Fibroblast of skin of right biceps (primary cell): ENCODE measurements at regions not wholly inside any gene's neighbourhood (a gene's known extent, or its start where the extent isn't known, plus 50 kb on each side); places are given as distances from the start of the nearest gene placed in this dataset.
A peak's percentile ranks its signal among the peaks of the same experiment; 100 is the strongest.
"Not testable (repeated sequence)": the region's sequence is repeated elsewhere in the genome, so short reads cannot be mapped to it uniquely, and the experiment has no call there.

Experiments
- DNase-seq: peaks from one replicate; pipeline ENCODE4 v3.0.0-alpha.2; 2013

- peak; percentile 51 for DNase-seq
Measured at GRCh38 chr4:159856451-159856850, 753.6 kb downstream of the RAPGEF2 start.

GRCh38 chr4:159859656-159860148 is 756.8 kb downstream of the RAPGEF2 start:
- DNase-seq: no peak

- DNase-seq: no peak
Measured at GRCh38 chr4:159860945-159861344, 758.1 kb downstream of the RAPGEF2 start.

DNA sequence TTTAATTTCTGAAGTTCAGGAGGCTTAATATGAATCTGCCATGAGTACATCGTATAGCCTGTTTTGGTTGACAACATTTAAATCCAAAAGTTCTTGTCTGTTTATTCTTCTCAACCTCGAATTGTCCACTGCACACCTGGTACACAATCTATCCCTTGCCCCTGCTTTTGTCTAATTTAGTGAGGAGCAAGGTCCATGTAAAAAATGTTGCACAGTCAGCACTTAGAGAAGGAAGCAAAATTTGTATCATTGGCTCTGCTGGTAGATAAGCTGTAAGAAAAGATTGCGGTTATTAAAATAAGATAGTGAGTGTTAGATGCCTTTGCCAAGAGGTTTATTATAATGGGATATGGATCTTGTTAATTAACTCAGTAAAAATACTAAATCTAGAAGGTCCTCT is 761.5 kb downstream of the RAPGEF2 start:
- DNase-seq: no peak

- no peak for DNase-seq
Measured at GRCh38 chr4:159867673-159868072, 764.8 kb downstream of the RAPGEF2 start.

DNA sequence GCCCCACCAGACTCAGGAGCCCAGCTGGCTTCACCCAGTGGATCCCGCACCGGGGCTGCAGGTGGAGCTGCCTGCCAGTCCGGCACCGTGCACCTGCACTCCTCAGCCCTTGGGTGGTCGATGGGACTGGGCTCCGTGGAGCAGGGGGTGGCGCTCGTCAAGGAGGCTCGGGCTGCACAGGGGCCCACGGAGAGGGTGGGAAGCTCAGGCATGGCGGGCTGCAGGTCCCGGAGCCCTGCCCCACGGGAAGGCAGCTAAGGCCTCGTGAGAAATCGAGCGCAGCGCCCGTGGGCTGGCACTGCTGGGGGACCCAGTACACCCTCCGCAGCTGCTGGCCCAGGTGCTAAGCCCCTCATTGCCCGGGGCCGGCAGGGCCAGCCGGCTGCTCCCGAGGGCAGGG is 766.1 kb downstream of the RAPGEF2 start:
- DNase-seq: not testable (repeated sequence)

DNA sequence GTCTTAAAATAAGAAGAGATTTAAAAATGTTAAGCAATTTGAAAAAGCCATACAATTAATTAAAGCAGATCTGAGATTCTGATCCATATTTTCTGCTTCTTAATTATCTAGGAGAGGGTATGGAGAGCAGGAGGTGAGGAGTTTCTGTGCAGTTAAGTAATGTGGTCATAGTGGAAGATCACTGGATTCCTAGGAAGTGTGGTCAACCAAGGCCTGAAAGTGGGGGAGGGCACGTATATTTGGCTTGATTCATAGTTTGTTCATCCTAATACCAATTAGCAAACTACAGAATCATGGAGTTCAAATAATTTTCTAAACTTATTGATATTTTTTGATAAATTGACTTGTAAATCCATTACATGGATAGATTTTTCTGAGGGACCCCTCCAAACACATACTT is 768.3 kb downstream of the RAPGEF2 start:
- DNase-seq: peak; percentile 57

DNA sequence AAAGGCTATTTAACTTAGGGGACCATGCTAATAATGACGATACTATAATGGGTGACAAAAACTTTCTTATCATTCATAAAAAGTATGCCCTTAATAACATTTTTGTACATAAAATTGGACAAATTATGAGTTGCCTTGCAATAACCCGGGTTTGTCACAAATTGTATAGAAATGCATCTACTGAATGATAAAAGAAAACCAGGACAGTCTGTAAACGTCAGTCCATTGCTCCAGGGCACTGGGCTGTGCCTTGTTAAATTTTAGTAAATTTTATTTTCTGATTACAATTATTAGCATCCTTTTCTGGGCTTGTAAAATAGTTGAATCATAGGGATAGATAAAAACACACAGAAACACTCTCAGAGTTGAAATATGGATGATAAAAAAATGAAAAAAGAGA is 778.3 kb downstream of the RAPGEF2 start:
- DNase-seq: no peak

DNA sequence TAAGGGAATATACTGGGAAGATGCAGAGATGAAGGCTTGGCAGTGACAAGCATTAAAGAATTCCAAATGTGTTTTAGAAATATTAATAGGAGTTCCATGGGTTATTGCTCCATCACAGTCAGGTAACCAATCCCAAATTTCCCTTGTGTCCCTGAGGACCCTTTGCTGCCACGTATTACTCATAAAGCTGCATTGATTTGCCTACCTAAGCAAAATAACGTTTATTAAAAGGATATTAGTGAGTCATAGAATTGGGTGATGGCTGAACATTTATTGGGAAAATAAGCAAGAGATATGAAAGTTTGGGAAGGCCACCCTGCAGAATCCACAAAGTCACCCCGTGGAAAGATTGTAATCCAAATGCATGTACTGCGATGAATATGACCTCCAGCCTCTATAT is 782.1 kb downstream of the RAPGEF2 start:
- no peak for DNase-seq

GRCh38 chr4:159899596-159899995 is 796.7 kb downstream of the RAPGEF2 start:
- DNase-seq: no peak

DNA sequence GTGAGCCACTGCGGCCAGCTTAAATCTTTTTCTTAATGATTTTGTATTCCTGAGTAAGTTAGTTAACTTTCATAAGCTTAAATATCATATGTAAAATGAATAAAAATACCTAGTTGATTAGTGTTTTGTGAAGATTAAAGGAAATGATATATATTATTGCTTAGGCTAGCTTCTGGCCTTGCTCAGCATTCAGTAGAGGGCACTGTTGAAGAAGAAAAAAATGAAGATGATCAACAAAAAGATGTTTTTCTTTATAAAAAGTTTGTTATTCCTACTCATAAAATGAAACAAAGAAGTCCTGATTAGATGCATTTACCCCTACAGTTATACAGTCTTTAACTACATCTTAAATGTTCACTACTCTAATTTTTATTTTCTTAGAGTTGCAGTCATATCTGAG is 797.7 kb downstream of the RAPGEF2 start:
- no peak for DNase-seq

GRCh38 chr4:159902648-159903047 is 799.8 kb downstream of the RAPGEF2 start:
- no peak for DNase-seq

DNA sequence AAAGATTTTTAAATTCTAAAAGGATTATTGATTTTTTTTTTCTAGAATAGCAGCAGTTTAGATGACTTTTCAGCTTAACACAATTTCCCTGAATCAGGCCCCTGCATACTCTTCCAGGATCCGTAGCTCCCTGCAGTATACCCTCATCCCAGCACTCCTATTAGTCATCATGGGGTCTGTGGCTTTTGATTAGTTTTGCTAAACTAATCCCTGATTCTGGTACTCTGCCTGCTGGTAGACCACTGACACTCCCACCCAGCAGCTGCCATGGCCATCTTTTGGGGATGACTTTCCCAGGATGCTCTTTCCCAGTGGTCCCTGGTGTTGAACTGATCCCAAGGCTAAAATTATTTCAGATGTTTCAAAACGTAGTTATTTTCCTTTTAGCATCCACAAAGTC is 802.0 kb downstream of the RAPGEF2 start:
- DNase-seq: no peak

- no peak for DNase-seq
Measured at GRCh38 chr4:159906051-159906450, 803.2 kb downstream of the RAPGEF2 start.

DNA sequence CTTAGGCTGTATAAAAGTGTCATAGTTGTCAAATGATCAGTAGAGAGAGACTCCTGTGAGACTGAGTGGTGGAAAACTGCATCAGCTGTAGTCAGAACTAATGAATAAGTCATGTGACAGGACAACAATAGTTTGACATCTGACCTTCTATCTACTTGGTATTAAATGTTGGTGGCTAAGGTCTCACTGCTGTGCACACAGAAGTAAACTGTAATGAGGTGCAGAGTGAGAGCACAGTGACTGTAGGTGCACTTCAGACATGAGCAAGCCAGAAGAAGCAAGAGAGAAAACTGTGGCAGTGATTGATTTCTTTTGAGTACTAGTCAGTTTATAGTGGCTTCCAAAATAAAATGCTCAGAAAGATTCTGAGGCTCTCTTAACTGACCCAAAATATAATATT is 803.6 kb downstream of the RAPGEF2 start:
- DNase-seq: no peak

- no peak for DNase-seq
Measured at GRCh38 chr4:159910721-159911120, 807.8 kb downstream of the RAPGEF2 start.

DNA sequence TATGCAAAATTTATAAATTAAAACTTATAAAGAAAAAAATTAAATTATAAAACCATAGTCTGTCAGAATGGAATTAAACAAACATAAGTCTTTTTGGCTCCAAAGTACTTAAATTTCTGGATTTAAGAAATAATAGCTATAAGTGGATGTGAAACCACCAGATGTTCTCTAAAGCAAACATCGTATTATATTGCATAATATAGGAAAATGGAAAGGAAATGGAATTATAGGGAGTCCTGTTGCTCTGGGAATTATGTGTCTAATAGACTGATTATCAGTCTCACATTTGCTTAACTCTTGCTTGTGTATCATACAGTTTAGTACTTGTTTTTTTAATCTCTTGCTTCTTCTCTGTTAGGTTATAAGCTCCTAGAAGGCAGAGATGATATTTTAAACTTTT is 819.2 kb downstream of the RAPGEF2 start:
- DNase-seq: no peak

DNA sequence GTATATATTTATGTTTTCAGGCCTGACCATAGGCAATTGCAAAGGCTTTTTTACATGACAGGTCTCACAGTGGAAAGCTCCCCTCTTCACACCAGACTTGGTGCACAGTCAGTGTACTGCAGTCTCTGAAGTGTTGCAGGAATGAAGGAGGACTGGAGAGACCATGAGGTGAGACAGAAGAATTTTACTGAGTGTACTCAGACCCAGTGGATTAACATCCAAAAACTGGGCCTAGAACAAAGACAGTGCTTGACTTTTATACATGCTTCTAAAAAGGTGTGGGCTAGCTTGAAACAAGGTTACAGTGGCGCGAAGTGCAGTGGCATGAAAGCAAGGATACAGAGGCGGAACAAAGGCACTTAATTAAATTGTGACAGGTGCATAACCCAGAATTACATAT is 822.9 kb downstream of the RAPGEF2 start:
- DNase-seq: no peak

- DNase-seq: no peak
Measured at GRCh38 chr4:159926871-159927270, 824.0 kb downstream of the RAPGEF2 start.

- no peak for DNase-seq
Measured at GRCh38 chr4:159927781-159928180, 824.9 kb downstream of the RAPGEF2 start.

DNA sequence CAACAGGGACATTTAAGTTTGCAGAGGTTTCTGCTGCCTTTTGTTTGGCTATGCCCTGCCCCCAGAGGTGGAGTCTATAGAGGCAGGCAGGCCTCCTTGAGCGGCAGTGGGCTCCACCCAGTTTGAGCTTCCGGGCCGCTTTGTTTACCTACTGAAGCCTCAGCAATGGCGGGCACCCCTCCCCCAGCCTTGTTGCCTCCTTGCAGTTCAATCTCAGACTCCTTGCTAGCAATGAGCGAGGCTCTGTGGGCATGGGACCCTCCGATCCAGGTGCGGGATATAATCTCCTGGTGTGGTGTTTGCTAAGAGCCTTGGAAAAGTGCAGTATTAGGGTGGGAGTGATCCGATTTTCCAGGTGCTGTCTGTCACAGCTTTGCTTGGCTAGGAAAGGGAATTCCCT is 831.7 kb downstream of the RAPGEF2 start:
- not testable (repeated sequence) for DNase-seq

DNA sequence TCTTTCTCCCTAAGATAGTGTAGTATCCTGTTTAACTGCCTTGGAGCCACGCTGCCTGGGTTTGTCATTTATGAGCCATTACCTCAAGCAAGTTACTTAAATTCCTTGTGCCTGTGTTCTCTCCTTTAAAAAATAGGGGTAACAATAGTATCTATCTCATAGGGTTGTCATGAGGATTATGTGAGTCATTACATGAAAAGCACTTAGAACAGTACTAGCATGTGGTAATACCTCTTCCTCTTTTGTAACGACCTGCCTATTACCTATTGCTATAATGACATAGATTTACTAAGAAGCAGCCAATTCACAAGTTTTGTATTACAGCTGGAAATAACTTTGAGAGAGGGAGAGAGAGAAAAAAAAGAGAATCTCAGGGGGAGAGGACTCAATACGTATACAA is 834.7 kb downstream of the RAPGEF2 start:
- DNase-seq: no peak

GRCh38 chr4:159939681-159940080 is 836.8 kb downstream of the RAPGEF2 start:
- DNase-seq: not testable (repeated sequence)

GRCh38 chr4:159941076-159941475 is 838.2 kb downstream of the RAPGEF2 start:
- no peak for DNase-seq

DNA sequence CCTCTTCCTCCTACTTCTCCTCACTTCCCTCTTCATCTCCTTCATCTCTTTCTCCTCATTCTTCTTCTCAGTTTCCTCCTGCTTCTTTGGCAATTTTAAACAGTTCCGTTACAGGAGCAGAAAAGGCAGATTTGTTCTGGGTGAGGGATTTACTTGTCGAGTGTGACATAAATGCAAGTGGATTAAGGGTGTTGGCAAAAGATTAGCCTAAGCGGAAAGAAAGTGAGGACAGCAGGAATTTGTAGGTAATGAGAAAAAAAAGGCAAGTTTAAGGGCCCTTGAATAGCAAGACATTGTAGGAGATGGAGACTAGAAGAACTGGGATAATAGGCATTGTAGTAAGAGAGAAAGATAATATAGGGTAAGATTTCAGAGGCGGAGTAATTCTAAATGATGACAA is 841.6 kb downstream of the RAPGEF2 start:
- no peak for DNase-seq
